Activated naive CD4-positive, alpha-beta T cell (primary cell): ENCODE measurements at regions not wholly inside any gene's neighbourhood (a gene's known extent, or its start where the extent isn't known, plus 50 kb on each side); places are given as distances from the start of the nearest gene placed in this dataset.

Source experiments
- DNase-seq, 4 experiments: peaks; one replicate each; lab custom pipeline; 2025; lab: John Stamatoyannopoulos, UW

GRCh38 chr1:98422816-98423215 lies 238.7 kb upstream of the SNX7 start:
- DNase-seq: no peak

GRCh38 chr1:98421085-98421435 lies 240.5 kb upstream of the SNX7 start:
- DNase-seq: no peak

GRCh38 chr1:98420376-98421084 lies 241.0 kb upstream of the SNX7 start:
- no peak for DNase-seq

- no peak for DNase-seq
Observed at GRCh38 chr1:98417820-98418219, 243.7 kb upstream of the SNX7 start.

- DNase-seq: no peak
Observed at GRCh38 chr1:98410082-98410481, 251.4 kb upstream of the SNX7 start.

- no peak for DNase-seq
Observed at GRCh38 chr1:98406352-98407088, 255.0 kb upstream of the SNX7 start.

- DNase-seq: no peak
Observed at GRCh38 chr1:98405581-98406074, 255.9 kb upstream of the SNX7 start.

GRCh38 chr1:98404866-98405265 lies 256.7 kb upstream of the SNX7 start:
- DNase-seq: no peak

- DNase-seq: no peak
Observed at GRCh38 chr1:98403963-98404480, 257.5 kb upstream of the SNX7 start.

GRCh38 chr1:98402860-98403259 lies 258.7 kb upstream of the SNX7 start:
- no peak for DNase-seq

- no peak for DNase-seq
Observed at GRCh38 chr1:98400446-98400845, 261.1 kb upstream of the SNX7 start.

- DNase-seq: no peak
Observed at GRCh38 chr1:98399218-98399617, 262.3 kb upstream of the SNX7 start.

GRCh38 chr1:98398649-98399048 lies 262.9 kb upstream of the SNX7 start:
- no peak for DNase-seq

GRCh38 chr1:98398092-98398491 lies 263.4 kb upstream of the SNX7 start:
- no peak for DNase-seq

- DNase-seq: no peak
Observed at GRCh38 chr1:98393719-98394118, 267.8 kb upstream of the SNX7 start.

- DNase-seq: no peak
Observed at GRCh38 chr1:98391175-98391574, 270.3 kb upstream of the SNX7 start.

- DNase-seq: no peak
Observed at GRCh38 chr1:98389809-98390208, 271.7 kb upstream of the SNX7 start.

GRCh38 chr1:98388441-98388840 lies 273.1 kb upstream of the SNX7 start:
- no peak for DNase-seq

- no peak for DNase-seq
Observed at GRCh38 chr1:98387701-98388100, 273.8 kb upstream of the SNX7 start.

- DNase-seq: no peak
Observed at GRCh38 chr1:98386675-98387440, 274.7 kb upstream of the SNX7 start.

GRCh38 chr1:98385652-98386051 lies 275.9 kb upstream of the SNX7 start:
- no peak for DNase-seq

- DNase-seq: no peak
Observed at GRCh38 chr1:98384461-98385141, 276.9 kb upstream of the SNX7 start.
